H9 (cell line): ENCODE measurements at regions not wholly inside any gene's neighbourhood (a gene's known extent, or its start where the extent isn't known, plus 50 kb on each side); places are given as distances from the start of the nearest gene placed in this dataset.

Experiments used
- DNase-seq: peaks from one replicate; pipeline ENCODE4 v3.0.0-alpha.2; 2017
- H2AFZ ChIP-seq: one replicate; pipeline ENCODE4 v1.6.1; 2013; ENCODE audit warnings: mild to moderate bottlenecking, low read length, control low read depth, moderate library complexity
- H2AK5ac ChIP-seq: 2 replicates; pipeline ENCODE4 v1.6.1; 2013; ENCODE audit warnings: low read length, control low read depth, mixed read lengths; ENCODE audit not compliant: insufficient read length
- H2BK120ac ChIP-seq: one replicate; pipeline ENCODE4 v1.6.1; 2013; ENCODE audit warnings: low read depth, mild to moderate bottlenecking, low read length, control low read depth, inconsistent platforms; ENCODE audit not compliant: poor library complexity, severe bottlenecking
- H2BK12ac ChIP-seq: 2 replicates; pipeline ENCODE4 v1.6.1; 2013; ENCODE audit warnings: low read length, control low read depth, mixed read lengths, low read depth; ENCODE audit not compliant: insufficient read length
- H2BK15ac ChIP-seq: 2 replicates; pipeline ENCODE4 v1.6.1; 2013; ENCODE audit warnings: low read depth, low read length, control low read depth
- H2BK20ac ChIP-seq: one replicate; pipeline ENCODE4 v1.6.1; 2013; ENCODE audit warnings: low read depth, mild to moderate bottlenecking, low read length, control low read depth, inconsistent platforms; ENCODE audit not compliant: poor library complexity, severe bottlenecking
- H2BK5ac ChIP-seq: 2 replicates; pipeline ENCODE4 v1.6.1; 2013; ENCODE audit warnings: low read length, control low read depth, mixed read lengths; ENCODE audit not compliant: insufficient read length
- H3K14ac ChIP-seq: 2 replicates; pipeline ENCODE4 v1.6.1; 2013; ENCODE audit warnings: low read length, control low read depth; ENCODE audit not compliant: insufficient read depth
- H3K18ac ChIP-seq: 2 replicates; pipeline ENCODE4 v1.6.1; 2013; ENCODE audit warnings: low read depth, mild to moderate bottlenecking, mixed read lengths, low read length, control low read depth; ENCODE audit not compliant: insufficient read length
- H3K23ac ChIP-seq: 2 replicates; pipeline ENCODE4 v1.6.1; 2013; ENCODE audit warnings: low read length, control low read depth, mixed read lengths, low read depth; ENCODE audit not compliant: insufficient read length
- H3K23me2 ChIP-seq: 2 replicates; pipeline ENCODE4 v1.6.1; 2013; ENCODE audit warnings: low read depth, mild to moderate bottlenecking, mixed read lengths, low read length, control low read depth; ENCODE audit not compliant: insufficient read length, poor library complexity, severe bottlenecking
- H3K27ac ChIP-seq: 2 replicates; pipeline ENCODE4 v1.5.1; 2013; ENCODE audit warnings: low read length, control low read depth, mixed read lengths, low read depth; ENCODE audit not compliant: insufficient read length
- H3K27me3 ChIP-seq: 2 replicates; pipeline ENCODE4 v1.6.1; 2013; ENCODE audit warnings: low read length, control low read depth, inconsistent platforms; ENCODE audit not compliant: insufficient read depth
- H3K4ac ChIP-seq: 2 replicates; pipeline ENCODE4 v1.6.1; 2013; ENCODE audit warnings: low read depth, mild to moderate bottlenecking, control low read depth, inconsistent platforms, low read length, moderate library complexity
- H3K4me1 ChIP-seq: 2 replicates; pipeline ENCODE4 v1.6.1; 2013; ENCODE audit warnings: low read length, control low read depth, inconsistent platforms; ENCODE audit not compliant: insufficient read depth
- H3K4me2 ChIP-seq: 2 replicates; pipeline ENCODE4 v1.6.1; 2013; ENCODE audit warnings: low read length, control low read depth, mixed read lengths; ENCODE audit not compliant: insufficient read length, insufficient read depth
- H3K56ac ChIP-seq: 2 replicates; pipeline ENCODE4 v1.6.1; 2013; ENCODE audit warnings: low read depth, mild to moderate bottlenecking, mixed read lengths, low read length, control low read depth; ENCODE audit not compliant: insufficient read length
- H3K79me1 ChIP-seq: 2 replicates; pipeline ENCODE4 v1.6.1; 2013; ENCODE audit warnings: low read depth, mild to moderate bottlenecking, moderate library complexity, low read length, control low read depth, inconsistent platforms; ENCODE audit not compliant: insufficient read depth, poor library complexity, severe bottlenecking
- H3K79me2 ChIP-seq: 2 replicates; pipeline ENCODE4 v1.6.1; 2013; ENCODE audit warnings: low read length, control low read depth, inconsistent platforms; ENCODE audit not compliant: insufficient read depth
- H3K9ac ChIP-seq: 2 replicates; pipeline ENCODE4 v1.6.1; 2013; ENCODE audit warnings: low read length, control low read depth, mixed read lengths; ENCODE audit not compliant: insufficient read length; ENCODE audit errors: extremely low read depth
- H3K9me3 ChIP-seq: one replicate; pipeline ENCODE4 v1.6.1; 2013; ENCODE audit warnings: low read depth, low read length, inconsistent platforms; ENCODE audit not compliant: control insufficient read depth
- H3T11ph ChIP-seq: one replicate; pipeline ENCODE4 v1.6.1; 2013; ENCODE audit warnings: mild to moderate bottlenecking, low read length, control low read depth, inconsistent platforms
- H4K20me1 ChIP-seq: one replicate; pipeline ENCODE4 v1.6.1; 2013; ENCODE audit not compliant: control insufficient read depth, insufficient read length, insufficient read depth
- H4K5ac ChIP-seq: 2 replicates; pipeline ENCODE4 v1.6.1; 2013; ENCODE audit warnings: low read depth, mild to moderate bottlenecking, mixed read lengths, low read length, control low read depth; ENCODE audit not compliant: insufficient read length
- H4K8ac ChIP-seq: replicated peaks from 2 replicates; pipeline ENCODE4 v1.6.1; 2013; ENCODE audit warnings: low read length, control low read depth, mixed read lengths, low read depth; ENCODE audit not compliant: insufficient read length
- H4K91ac ChIP-seq: 2 replicates; pipeline ENCODE4 v1.6.1; 2013; ENCODE audit warnings: low read depth, mild to moderate bottlenecking, moderate library complexity, mixed read lengths, low read length, control low read depth; ENCODE audit not compliant: insufficient read length
- H3K27ac Mint-ChIP-seq, 3 experiments: 2 replicates in 2 of 3; 3 replicates in 1 of 3; pipeline ENCODE4 v1.8.0; 2020 to 2021; ENCODE audit warnings: mixed read lengths in 3 of 3, mild to moderate bottlenecking in 1 of 3, moderate library complexity in 1 of 3
- H3K27me3 Mint-ChIP-seq: 2 replicates; pipeline ENCODE4 v1.8.0; 2021; ENCODE audit warnings: low read depth, mild to moderate bottlenecking, moderate library complexity, mixed read lengths
- H3K36me3 Mint-ChIP-seq, 3 experiments: 2 replicates in 2 of 3; 3 replicates in 1 of 3; pipeline ENCODE4 v1.8.0; 2020 to 2021; ENCODE audit warnings: low read depth in 3 of 3, mixed read lengths in 3 of 3; ENCODE audit not compliant: insufficient read depth in 1 of 3
- H3K4me1 Mint-ChIP-seq, 2 experiments: 2 replicates each; pipeline ENCODE4 v1.8.0; 2020; ENCODE audit warnings: mixed read lengths in 2 of 2
- H3K4me3 Mint-ChIP-seq, 2 experiments: 2 replicates in 1 of 2; 3 replicates in 1 of 2; pipeline ENCODE4 v1.8.0; 2020 to 2021; ENCODE audit warnings: mild to moderate bottlenecking in 2 of 2, mixed read lengths in 2 of 2, moderate library complexity in 1 of 2
- H3K9me3 Mint-ChIP-seq, 2 experiments: 2 replicates in 1 of 2; 3 replicates in 1 of 2; pipeline ENCODE4 v1.8.0; 2020; ENCODE audit warnings: mild to moderate bottlenecking in 2 of 2, mixed read lengths in 2 of 2, moderate library complexity in 1 of 2
- CTCF ChIP-seq: fragments of 200-600 bp; sonication (generic); conservative IDR thresholded peaks from 3 replicates; pipeline ENCODE4 v1.8.0; 2021; ENCODE audit warnings: antibody characterized with exemption, mild to moderate bottlenecking
- WGBS: extraction: QIAGEN DNeasy Blood & Tissue Kit; methylation state at CpG from one replicate; pipeline ENCODE4 v1.1.7; 2013; ENCODE audit warnings: missing lambda C conversion rate, low lambda C conversion rate, mixed read lengths; ENCODE audit not compliant: insufficient read length; ENCODE audit errors: extremely low coverage; 5-methylcytosine and 5-hydroxymethylcytosine counted together

GRCh38 chr2:74046441-74046840 is 61.7 kb downstream of the TET3 start:
- DNase-seq = no peak
- Histone ChIP-seq H3K4ac (no peak overlapping the region), H3K18ac (no peak overlapping the region), H4K91ac (no peak overlapping the region), H2BK120ac (no peak overlapping the region), H4K5ac (no peak overlapping the region), H2BK5ac (no peak overlapping the region), H4K8ac (no peak overlapping the region), H3K9ac (no peak overlapping the region), H3K14ac (no peak overlapping the region), H3K79me2 (no peaks in the 10 kb centered on the region; the same call in 1 of the 2 replicates), H3T11ph (no peak overlapping the region), H4K20me1 (no peaks in the 10 kb centered on the region), H3K23me2 (no peaks in the 10 kb centered on the region), H3K56ac (no peak overlapping the region), H2AK5ac (no peak overlapping the region), H2BK12ac (no peak overlapping the region), H2AFZ (no peak overlapping the region), H2BK15ac (no peak overlapping the region), H3K23ac (no peak overlapping the region), H3K4me1 (peaks cover 9% of the 10 kb centered on the region; the same call in 1 of the 2 replicates), H3K9me3 (no peaks in the 10 kb centered on the region), H3K27me3 (no peaks in the 10 kb centered on the region), H3K27ac (no peak overlapping the region), H2BK20ac (no peak overlapping the region), H3K4me2 (no peak overlapping the region), H3K79me1 (no peaks in the 10 kb centered on the region)
- no peak overlapping the region for H3K27ac Mint-ChIP-seq
- WGBS = no CpG with 5 or more reads among the region's 17 CpGs
- no peaks in the 10 kb centered on the region for H3K9me3 Mint-ChIP-seq
- H3K36me3 Mint-ChIP-seq = peaks cover 17 to 27% (median 25%) of the 10 kb centered on the region in 3 experiments; a peak in 6 of 7 replicates
- no peak for TF ChIP-seq CTCF
- H3K4me1 Mint-ChIP-seq = peaks cover 22 to 25% of the 10 kb centered on the region in 2 experiments
- H3K4me3 Mint-ChIP-seq = no peak overlapping the region
- H3K27me3 Mint-ChIP-seq = no peaks in the 10 kb centered on the region
